ENCODE measurements at regions not wholly inside any gene's neighbourhood (a gene's known extent, or its start where the extent isn't known, plus 50 kb on each side); places are given as distances from the start of the nearest gene placed in this dataset.
A peak's percentile ranks its signal among the peaks of the same experiment; 100 is the strongest.

- Histone ChIP-seq H2BK12ac (ENCODE audit: insufficient read length, low read depth, low read length) (no peak overlapping the region), H3K4ac (ENCODE audit: low read depth, low read length) (no peak overlapping the region), H3K14ac (ENCODE audit: insufficient read depth, low read length) (no peak overlapping the region), H4K20me1 (ENCODE audit: control insufficient read depth, insufficient read depth, insufficient read length) (no peaks in the 10 kb centered on the region), H3K79me1 (ENCODE audit: insufficient read depth, low read depth, low read length, poor library complexity, severe bottlenecking) (no peaks in the 10 kb centered on the region), H2BK20ac (ENCODE audit: low read depth, low read length, poor library complexity, severe bottlenecking) (no peak overlapping the region), H2AFZ (ENCODE audit: low read length) (no peak overlapping the region), H2BK5ac (ENCODE audit: insufficient read length, low read length) (no peak overlapping the region), H3T11ph (ENCODE audit: low read length) (no peak overlapping the region), H3K4me1 (ENCODE audit: insufficient read depth, low read length) (no peaks in the 10 kb centered on the region), H3K23ac (ENCODE audit: insufficient read length, low read depth, low read length) (no peak overlapping the region), H4K91ac (ENCODE audit: insufficient read length, low read depth, low read length) (no peak overlapping the region), H3K9ac (ENCODE audit: extremely low read depth, insufficient read length, low read length) (no peak overlapping the region), H3K79me2 (ENCODE audit: insufficient read depth, low read length) (no peaks in the 10 kb centered on the region), H3K4me2 (ENCODE audit: insufficient read depth, insufficient read length, low read length) (no peak overlapping the region), H3K56ac (ENCODE audit: insufficient read length, low read depth, low read length) (no peak overlapping the region), H2BK15ac (ENCODE audit: low read depth, low read length) (no peak overlapping the region), H3K23me2 (ENCODE audit: insufficient read length, low read depth, low read length, poor library complexity, severe bottlenecking) (no peaks in the 10 kb centered on the region), H3K27me3 (ENCODE audit: insufficient read depth, low read length) (no peaks in the 10 kb centered on the region), H4K5ac (ENCODE audit: insufficient read length, low read depth, low read length) (no peak overlapping the region), H3K9me3 (ENCODE audit: control insufficient read depth, low read depth, low read length) (no peaks in the 10 kb centered on the region), H2BK120ac (ENCODE audit: low read depth, low read length, poor library complexity, severe bottlenecking) (no peak overlapping the region), H3K18ac (ENCODE audit: insufficient read length, low read depth, low read length) (no peak overlapping the region), H2AK5ac (ENCODE audit: insufficient read length, low read length) (no peak overlapping the region), H3K27ac (ENCODE audit: insufficient read length, low read depth, low read length) (no peak overlapping the region), H4K8ac (replicated peaks; ENCODE audit: insufficient read length, low read depth, low read length) (no peak overlapping the region)
- DNase-seq: no peak
- no peak for TF ChIP-seq CTCF (conservative IDR thresholded peaks at IDR 0.05)
- peaks cover 3 to 7% of the 10 kb centered on the region in 2 experiments; a peak in 3 of 4 replicates for H3K4me1 Mint-ChIP-seq
- no peaks in the 10 kb centered on the region for H3K9me3 Mint-ChIP-seq
- H3K27me3 Mint-ChIP-seq (ENCODE audit: low read depth): no peaks in the 10 kb centered on the region
- H3K36me3 Mint-ChIP-seq (ENCODE audit: insufficient read depth in 1 of 3, low read depth in 3 of 3): no peaks in the 10 kb centered on the region
- no CpG with 5 or more reads among the region's 1 CpG for WGBS (ENCODE audit: extremely low coverage, insufficient read length, low lambda C conversion rate)
- peak overlapping the region in 1 of 3 experiments; percentile 73; a peak in 2 of 7 replicates for H3K27ac Mint-ChIP-seq
- no peak overlapping the region for H3K4me3 Mint-ChIP-seq
These were observed 134.0 kb upstream of the MAP3K1 start for GRCh38 chr5:56681346-56681745.

Measured in H9 (cell line).